NT2/D1 (cell line): ENCODE measurements at regions not wholly inside any gene's neighbourhood (a gene's known extent, or its start where the extent isn't known, plus 50 kb on each side); places are given as distances from the start of the nearest gene placed in this dataset.

ENCODE experiments used
- YY1 ChIP-seq: IDR thresholded peaks from 2 replicates; pipeline ENCODE4 v1.6.1; 2011; ENCODE audit not compliant: insufficient read length, insufficient read depth
- ZNF274 ChIP-seq: IDR thresholded peaks from 2 replicates; pipeline ENCODE4 v1.6.1; 2011; ENCODE audit warnings: mild to moderate bottlenecking, low read depth, low read length

DNA sequence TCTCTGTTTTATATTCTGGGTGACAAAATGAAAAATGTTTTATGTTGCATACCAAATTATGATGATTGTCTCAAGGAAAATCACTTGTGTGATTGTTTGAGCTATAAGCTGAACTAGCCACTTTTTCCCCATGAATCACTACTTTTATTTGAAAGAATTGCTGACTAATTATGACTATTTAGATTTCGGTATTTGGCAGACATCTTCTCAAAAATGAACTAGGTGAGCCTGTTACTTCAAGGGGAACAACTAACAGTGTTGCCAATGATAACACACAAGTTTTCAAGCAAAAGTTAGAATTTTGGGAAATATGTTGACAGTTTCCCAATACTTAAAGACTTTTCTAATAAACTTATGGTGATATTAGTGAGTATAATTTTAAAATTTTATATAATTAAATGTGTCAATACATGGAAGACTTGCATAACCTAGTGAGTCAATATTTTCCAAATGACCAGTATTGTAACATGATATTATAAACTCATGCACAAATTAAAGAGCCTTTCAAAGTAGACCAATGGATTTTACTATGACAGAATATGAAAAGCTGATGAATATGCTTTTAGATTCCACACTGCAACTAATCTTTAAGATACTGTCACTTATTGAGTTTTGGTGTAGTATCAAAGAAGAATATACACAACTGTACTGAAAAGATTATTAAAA, 187.7 kb upstream of the GATB start:
- TF ChIP-seq YY1 (no peak), ZNF274 (no peak)
